IMR-90 (cell line): ENCODE measurements at regions not wholly inside any gene's neighbourhood (a gene's known extent, or its start where the extent isn't known, plus 50 kb on each side); places are given as distances from the start of the nearest gene placed in this dataset.

Experiments used
- BHLHE40 ChIP-seq: fragments of 150-350 bp; IDR thresholded peaks from 2 replicates; pipeline ENCODE4 v1.6.1; 2016; ENCODE audit warnings: mild to moderate bottlenecking, low read depth, low read length
- CEBPB ChIP-seq: IDR thresholded peaks from 2 replicates; pipeline ENCODE4 v1.6.1; 2012; ENCODE audit warnings: low read depth, low read length, improper control_type of control experiment
- CTCF ChIP-seq: conservative IDR thresholded peaks from 2 replicates; pipeline ENCODE4 v1.5.1; 2012; ENCODE audit warnings: mild to moderate bottlenecking, low read depth, low read length, improper control_type of control experiment
- MAZ ChIP-seq: IDR thresholded peaks from 2 replicates; pipeline ENCODE4 v1.6.1; 2012; ENCODE audit warnings: low read depth, mild to moderate bottlenecking, low read length, improper control_type of control experiment, moderate library complexity, borderline replicate concordance
- MXI1 ChIP-seq: IDR thresholded peaks from 2 replicates; pipeline ENCODE4 v1.6.1; 2012; ENCODE audit warnings: low read depth, mild to moderate bottlenecking, low read length, moderate library complexity, borderline replicate concordance
- NFE2L2 ChIP-seq: fragments of 150-350 bp; IDR thresholded peaks from 2 replicates; pipeline ENCODE4 v1.6.1; 2016; ENCODE audit warnings: low read depth, mild to moderate bottlenecking, low read length
- POLR2A ChIP-seq: IDR thresholded peaks from 2 replicates; pipeline ENCODE4 v1.6.1; 2012; ENCODE audit warnings: mild to moderate bottlenecking, low read depth, low read length
- RAD21 ChIP-seq: IDR thresholded peaks from 2 replicates; pipeline ENCODE4 v1.6.1; 2012; ENCODE audit warnings: low read length, improper control_type of control experiment
- RCOR1 ChIP-seq: IDR thresholded peaks from 2 replicates; pipeline ENCODE4 v1.6.1; 2012; ENCODE audit warnings: mild to moderate bottlenecking, low read length, improper control_type of control experiment; ENCODE audit not compliant: insufficient replicate concordance
- RFX5 ChIP-seq: IDR thresholded peaks from 2 replicates; pipeline ENCODE4 v1.8.0; 2012; ENCODE audit warnings: low read depth, mild to moderate bottlenecking, low read length, moderate library complexity
- SMC3 ChIP-seq: fragments of 150-350 bp; IDR thresholded peaks from 2 replicates; pipeline ENCODE4 v1.6.1; 2016; ENCODE audit warnings: low read depth, mild to moderate bottlenecking, antibody characterized with exemption, low read length, moderate library complexity
- TF ChIP-seq, protein P1 (sequence below): fragments of 150-350 bp; IDR thresholded peaks from 2 replicates; pipeline ENCODE4 v1.6.1; 2017; ENCODE audit warnings: mild to moderate bottlenecking, antibody characterized with exemption, low read length, low read depth

GRCh38 chr1:73065339-73066041 is 783.2 kb upstream of the NEGR1 start:
- no peak for TF ChIP-seq RAD21
- no peak for TF ChIP-seq CTCF
- TF ChIP-seq POLR2A, result no peak
- TF ChIP-seq MAZ, result no peak
- no peak for TF ChIP-seq RFX5
- no peak for TF ChIP-seq SMC3
- no peak for TF ChIP-seq CEBPB
- TF ChIP-seq RCOR1, result no peak
- no peak for TF ChIP-seq MXI1
- TF ChIP-seq NFE2L2, result no peak
- TF ChIP-seq, protein P1, sequence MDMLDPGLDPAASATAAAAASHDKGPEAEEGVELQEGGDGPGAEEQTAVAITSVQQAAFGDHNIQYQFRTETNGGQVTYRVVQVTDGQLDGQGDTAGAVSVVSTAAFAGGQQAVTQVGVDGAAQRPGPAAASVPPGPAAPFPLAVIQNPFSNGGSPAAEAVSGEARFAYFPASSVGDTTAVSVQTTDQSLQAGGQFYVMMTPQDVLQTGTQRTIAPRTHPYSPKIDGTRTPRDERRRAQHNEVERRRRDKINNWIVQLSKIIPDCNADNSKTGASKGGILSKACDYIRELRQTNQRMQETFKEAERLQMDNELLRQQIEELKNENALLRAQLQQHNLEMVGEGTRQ, result no peak
- no peak for TF ChIP-seq BHLHE40
